GM19463 (cell line): ENCODE measurements at regions not wholly inside any gene's neighbourhood (a gene's known extent, or its start where the extent isn't known, plus 50 kb on each side); places are given as distances from the start of the nearest gene placed in this dataset.
"Not testable (repeated sequence)": the region's sequence is repeated elsewhere in the genome, so short reads cannot be mapped to it uniquely, and the experiment has no call there.

ENCODE experiments used
- ATAC-seq: cut with Tn5 transposase; IDR thresholded peaks from one replicate; pipeline ENCODE4 v1.9.1; 2021; ENCODE audit warnings: mild to moderate bottlenecking, moderate library complexity; ENCODE audit not compliant: unreplicated experiment

DNA sequence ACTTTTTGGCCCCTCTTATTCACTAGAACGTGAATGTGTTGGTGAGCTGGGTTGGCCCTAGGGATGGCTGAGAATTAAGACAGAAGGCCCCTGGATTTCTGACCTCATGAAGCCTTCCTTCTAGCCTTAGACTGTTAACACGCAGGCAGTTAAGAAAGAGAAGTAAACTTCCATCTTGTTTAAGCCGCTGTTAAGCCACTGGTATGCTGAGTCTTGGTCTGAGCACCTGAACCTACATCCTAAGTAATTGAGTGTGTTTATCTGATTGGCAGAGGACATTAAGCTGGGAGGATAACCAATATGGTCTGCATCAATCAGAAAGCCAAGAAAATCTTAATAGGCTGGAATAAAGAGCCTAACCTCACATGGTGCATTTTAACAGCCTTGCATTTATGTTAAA is 535.0 kb upstream of the ARID1B start:
- ATAC-seq: no peak

DNA sequence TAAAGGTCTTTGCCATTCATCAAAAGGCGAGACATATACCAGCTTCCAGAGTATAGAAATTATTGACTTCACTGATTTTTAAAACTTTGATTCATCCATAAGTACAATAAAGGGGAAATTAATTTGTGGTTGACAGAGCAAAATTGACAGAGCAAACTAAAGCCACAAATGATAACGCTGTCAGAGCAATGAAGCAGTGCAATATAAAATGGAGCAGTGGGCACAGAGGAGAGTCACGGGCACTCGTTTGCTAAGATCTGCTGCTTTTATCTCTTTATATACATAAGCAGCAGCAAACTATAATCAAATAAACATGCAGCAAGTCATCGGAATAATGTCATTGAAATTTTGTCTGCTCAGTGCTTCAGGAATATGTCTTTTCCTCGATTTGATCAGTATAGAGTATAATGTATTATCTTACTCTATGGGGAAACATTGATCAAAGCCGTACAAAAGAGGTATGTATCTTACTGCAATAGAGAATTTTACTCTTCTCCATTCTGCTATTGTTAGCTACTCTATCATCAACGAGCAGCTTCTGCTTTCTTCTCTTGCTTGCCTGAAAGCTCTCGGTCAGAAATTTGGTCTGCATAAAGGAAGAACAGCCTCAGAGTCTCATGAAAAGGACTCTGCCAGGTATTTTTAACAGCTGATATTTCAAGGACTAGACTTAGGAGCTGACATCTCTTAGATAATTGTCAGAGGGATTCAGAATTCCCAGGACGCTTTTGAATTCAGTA is 546.0 kb upstream of the ARID1B start:
- ATAC-seq: no peak

DNA sequence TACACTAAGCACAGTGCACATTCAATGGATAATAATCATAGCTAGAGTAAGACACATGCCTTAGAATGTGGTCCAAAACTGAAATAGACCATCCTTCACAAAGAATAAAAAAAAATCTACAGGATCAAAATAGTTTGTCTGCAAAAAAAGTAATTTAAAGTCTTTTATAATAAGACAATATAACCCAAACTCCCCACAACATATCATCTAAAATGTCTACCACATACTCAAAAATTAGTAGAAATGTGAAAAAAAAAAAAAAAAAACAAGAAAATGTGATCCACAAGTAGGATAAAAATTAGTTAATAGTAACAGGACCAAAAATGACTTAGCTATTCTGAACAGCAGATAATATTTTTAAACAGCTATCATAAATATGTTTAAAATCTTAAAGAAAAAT is 557.2 kb upstream of the ARID1B start:
- ATAC-seq: no peak

DNA sequence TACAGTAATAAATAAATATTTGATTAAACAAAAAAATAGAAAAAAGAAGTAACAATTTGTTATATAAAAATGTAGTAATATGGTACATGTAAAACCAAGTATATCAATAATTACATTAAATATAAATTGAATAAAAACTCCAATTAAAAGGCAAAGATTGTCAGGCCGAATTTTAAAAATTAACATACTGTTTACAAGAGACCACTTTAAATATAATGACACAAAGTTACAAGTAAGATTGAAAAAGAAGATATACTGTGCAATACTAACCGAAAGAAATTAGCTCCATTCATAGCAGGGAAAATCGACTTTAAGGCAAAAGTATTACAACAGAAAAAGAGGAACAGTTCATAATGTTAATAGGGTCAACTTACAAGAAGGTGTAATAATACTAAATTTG is 571.5 kb upstream of the ARID1B start:
- no peak for ATAC-seq

DNA sequence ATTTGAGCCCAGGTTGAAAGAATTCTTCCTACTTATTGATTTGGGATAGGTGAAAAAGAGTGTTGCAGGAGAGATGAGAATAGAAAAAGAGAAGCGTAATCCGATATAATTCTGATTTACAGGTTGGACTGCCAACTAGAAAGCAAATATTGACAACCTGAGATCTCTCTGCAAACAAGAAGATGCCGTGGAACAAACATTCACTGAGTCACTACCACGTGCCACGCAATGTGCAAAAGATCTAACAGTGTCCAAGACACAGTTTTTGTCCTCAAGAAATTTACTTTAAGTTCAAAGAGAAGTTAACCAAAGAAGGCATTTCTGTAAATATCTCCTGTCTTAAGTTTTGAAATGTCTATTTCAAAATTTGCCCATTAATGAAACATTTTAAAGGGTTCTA is 578.0 kb upstream of the ARID1B start:
- no peak for ATAC-seq

DNA sequence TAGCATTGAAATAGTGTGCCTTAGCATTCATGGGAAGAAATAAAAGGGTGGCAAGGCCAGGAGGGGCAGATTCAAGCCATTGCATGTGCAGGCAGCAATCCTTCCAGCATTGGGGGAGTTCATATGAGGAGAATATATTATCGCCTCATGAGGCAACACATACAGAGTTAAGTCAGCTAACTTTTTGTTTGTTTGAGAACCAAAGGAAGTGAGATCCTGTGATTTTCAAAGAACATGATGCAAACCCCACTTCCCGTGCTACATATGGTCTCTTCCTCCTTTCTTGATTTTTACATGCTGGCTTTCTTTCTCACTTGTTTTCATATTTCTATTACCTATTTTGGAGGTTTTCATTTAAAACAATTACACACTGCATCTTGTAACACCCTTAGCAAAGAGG is 579.7 kb upstream of the ARID1B start:
- no peak for ATAC-seq

DNA sequence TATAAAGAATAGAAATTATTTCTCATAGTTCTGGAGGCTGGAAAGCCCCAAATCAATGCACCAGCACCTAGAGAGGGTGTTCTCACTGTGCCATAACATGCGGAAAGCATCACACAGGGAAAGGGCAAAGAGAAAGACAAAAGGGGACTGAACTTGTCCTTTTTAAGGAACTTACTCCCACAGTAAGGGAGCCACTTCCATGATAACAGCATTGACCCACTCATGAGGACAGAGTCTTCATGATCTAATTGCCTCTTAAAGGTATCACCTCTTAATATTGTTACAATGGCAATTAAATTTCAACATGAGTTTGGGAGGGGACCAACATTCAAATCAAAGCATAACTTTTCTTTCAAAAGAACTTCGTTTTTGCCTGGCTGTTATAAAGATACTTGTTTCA is 582.2 kb upstream of the ARID1B start:
- ATAC-seq: no peak

DNA sequence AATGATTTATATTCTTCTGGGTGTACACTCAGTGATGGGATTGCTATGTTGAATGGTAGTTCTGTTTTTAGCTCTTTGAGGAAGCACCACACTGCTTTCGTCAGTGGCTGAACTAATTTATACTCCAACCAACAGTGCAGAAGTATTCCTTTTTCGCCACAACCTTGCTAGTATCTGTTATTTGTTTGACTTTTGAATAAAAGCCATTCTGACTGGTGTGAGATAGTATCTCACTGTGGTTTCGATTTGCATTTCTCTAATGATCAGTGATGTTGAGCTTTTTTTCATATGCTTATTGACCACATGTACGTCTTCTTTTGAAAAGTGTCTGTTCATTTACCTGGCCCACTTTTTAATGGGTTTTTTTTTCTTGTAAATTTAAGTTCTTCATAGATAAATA is 583.8 kb upstream of the ARID1B start:
- ATAC-seq: no peak

DNA sequence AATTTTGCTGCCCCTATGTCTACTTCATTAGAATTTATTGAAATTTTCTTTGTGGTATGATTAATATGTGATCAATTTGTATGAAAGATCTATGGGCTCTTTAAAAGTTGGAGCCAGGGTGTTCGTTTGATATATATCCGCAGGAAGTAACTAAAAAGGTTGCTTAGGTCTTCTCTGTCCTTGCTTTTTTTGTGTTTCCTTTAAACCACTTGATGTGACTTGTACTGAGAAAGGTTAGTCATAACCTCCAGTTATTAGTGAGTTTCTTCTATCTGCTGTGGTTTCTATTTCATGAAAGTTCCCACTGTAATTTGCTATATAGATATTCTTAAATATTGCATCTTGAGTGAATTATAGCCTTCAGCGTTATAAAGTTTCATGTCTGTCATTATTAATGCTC is 585.3 kb upstream of the ARID1B start:
- ATAC-seq: no peak

DNA sequence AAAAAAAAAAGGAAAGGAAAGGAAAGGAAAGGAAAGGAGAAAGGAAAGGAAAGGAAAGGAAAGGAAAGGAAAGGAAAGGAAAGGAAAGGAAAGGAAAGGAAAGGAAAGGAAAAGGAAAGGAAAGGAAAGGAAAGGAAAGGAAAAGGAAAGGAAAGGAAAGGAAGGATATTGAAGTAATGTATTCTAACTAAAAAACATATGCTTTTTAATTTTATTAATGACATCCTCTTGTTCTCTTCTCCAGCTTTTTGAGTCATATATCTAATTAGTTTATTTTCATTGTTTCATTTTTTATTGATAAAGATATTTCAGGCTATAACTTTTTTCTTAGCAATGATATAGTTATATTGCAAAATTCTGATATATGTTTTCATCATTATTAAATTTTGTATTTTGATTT is 585.8 kb upstream of the ARID1B start:
- not testable (repeated sequence) for ATAC-seq

DNA sequence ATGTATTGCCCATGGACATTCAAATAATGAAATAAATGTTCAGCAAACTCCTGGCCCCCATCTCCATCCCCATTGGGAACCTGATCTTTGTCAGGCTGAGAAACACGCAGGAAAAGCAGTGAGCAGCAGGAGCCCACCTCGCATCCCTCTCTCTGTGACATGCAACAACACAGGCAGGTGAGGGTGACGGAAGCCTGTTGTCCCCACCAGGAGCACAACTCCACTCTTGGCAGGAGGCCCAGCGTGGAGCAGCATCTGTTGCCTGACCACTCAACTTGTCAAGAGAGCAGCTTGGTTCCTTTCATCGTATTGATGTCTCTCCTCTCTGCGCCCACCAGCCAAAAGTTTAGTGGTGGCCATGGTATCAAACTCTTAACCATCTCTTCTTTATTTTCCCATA is 586.9 kb upstream of the ARID1B start:
- ATAC-seq: no peak

DNA sequence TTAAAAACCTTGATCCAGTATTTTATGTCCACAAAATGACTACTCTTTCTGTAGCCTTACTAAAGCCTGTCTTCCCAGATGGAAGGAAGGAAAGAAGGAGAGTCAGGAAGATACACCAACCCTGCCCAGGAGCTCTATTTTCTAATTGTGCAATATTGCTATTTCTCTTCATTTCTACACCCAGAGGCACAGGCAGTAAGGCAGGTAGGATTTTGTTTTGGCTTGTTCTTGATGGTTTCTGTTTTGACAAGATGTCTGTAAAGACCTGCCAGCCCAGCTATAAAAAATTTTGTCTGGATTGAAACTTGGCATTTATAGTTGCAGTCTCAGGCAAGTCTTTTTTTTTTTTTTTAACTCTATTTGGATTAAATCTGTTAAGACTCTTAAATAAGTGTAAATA is 587.5 kb upstream of the ARID1B start:
- ATAC-seq: no peak

DNA sequence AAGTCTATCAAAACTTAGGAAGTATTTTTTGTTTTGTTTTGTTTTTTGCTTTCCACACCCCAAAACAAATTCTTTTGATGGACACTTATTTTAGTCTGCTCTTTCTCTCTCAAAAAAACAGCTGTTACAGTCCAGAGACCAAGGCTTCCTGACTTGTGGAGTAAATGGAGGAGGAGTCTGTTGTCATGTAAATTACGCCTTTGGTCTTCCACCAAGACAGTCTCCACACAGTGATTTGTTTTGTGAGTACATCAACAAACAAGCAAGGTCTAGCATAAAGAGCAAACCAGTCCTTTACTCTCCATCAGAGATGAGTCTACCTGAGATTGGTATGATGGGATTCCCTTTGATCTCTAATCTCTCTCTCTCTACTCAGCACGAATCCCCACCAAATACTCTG is 588.0 kb upstream of the ARID1B start:
- no peak for ATAC-seq

DNA sequence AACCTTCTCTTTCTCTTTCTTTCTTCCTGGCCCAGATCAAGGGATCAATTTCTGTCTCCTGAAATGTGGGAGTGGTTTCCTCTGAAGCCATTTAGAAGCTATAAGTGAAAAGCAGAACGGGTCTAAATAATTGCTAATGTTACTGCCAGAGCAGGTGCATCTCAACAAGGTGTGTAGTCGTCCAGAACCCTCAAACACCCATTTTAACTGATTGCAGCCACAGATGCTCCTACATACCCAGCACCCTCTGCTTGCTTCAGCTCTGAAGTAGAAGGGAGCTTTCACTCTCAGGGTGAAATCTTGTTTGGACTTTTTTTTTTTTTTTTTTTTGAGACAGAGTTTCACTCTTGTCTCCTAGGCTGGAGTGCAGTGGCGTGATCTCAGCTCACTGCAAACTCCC is 592.1 kb upstream of the ARID1B start:
- no peak for ATAC-seq

DNA sequence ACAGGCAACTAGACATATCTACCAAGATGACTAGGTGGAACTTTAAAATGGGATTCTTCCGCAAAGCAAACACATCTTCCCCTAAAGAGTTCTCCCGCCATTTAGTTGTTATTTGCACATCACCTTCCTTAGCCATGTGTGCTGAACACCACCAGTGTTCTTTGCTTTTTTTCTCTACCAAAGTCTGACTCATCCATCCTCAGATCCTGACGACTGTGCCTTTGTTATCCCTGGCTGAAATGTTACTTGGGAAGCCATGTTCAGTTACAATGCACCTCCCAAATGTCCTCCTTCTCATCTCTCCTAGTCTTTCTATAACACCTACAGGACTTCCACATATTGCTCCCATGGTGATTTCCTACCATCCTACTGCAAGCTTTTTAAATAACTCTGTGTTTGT is 593.5 kb upstream of the ARID1B start:
- no peak for ATAC-seq

DNA sequence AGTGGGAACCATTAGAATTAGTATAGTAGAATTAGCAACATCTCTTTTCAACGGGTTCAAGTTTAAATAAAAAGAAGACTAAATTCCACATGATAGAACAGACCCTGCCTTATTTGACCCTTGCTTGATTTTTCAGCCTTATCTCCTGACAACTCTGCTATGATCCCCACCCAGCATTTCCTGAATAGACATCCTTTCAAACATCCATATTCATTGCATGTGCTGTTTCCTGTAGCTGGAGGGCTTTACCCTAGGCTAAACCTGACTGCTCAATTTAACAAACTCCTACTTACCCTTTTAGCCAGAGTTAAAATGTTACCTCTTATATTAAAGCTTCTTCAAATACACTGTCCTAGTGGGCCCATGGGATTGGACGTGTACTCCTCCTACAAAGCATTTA is 594.8 kb upstream of the ARID1B start:
- no peak for ATAC-seq

DNA sequence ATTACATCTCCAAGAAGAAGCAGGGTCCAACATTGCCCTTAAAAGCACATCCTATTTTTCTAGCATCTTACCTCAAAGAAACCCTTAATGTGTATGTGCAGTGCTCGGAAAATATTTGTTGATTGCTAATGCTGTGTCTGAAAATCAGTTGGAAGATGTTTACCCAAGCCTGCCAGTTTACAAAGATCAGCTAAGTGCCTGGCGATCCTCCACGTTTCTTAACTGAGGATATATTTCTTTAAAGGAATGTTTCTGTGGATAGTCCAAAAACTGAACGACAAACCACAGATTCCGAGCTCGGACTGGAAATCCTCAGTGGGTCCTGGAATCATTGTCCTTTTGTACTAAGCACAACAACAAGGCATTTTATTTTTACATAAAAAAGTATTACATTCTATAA is 595.7 kb upstream of the ARID1B start:
- no peak for ATAC-seq

DNA sequence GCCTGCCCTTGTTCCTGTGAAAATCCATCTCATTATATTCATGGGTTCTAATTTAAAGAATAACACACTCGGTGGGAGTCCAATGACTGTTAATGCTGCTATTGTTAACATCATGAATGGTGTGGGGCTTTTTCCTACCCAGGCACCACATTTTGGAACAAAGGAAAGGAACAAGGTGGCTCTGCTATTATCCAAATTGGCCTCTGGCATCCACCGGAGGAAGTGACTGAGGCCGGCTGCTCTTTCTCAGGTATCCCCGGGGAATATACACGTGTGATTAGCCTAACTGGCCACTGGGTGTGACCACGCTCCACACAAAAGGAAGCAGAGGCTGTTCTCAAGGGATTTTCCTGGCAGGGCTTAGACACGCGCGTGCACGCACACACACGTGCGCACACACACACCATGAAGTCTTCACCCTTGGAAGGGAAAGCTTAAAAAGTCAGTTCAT is 601.2 kb upstream of the ARID1B start:
- ATAC-seq: no peak

DNA sequence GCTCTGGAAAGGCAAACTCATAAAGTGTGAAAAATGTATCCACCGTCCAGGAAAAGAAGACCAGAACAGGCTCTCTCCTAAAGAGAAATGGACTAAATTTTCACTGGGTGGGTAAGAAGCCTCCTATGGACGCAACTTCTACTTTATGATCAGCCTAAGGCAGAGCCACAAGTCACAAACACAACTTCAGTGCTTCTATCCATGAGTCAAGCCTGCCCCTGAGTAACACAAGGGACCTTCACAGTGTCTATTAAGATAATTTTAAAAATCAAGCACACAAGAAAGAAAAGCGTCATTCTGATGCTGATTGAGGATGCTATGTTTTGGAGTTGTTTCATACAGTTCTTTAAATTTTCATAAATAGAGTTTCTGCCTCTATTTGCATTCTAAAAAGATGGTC is 601.7 kb upstream of the ARID1B start:
- ATAC-seq: no peak

DNA sequence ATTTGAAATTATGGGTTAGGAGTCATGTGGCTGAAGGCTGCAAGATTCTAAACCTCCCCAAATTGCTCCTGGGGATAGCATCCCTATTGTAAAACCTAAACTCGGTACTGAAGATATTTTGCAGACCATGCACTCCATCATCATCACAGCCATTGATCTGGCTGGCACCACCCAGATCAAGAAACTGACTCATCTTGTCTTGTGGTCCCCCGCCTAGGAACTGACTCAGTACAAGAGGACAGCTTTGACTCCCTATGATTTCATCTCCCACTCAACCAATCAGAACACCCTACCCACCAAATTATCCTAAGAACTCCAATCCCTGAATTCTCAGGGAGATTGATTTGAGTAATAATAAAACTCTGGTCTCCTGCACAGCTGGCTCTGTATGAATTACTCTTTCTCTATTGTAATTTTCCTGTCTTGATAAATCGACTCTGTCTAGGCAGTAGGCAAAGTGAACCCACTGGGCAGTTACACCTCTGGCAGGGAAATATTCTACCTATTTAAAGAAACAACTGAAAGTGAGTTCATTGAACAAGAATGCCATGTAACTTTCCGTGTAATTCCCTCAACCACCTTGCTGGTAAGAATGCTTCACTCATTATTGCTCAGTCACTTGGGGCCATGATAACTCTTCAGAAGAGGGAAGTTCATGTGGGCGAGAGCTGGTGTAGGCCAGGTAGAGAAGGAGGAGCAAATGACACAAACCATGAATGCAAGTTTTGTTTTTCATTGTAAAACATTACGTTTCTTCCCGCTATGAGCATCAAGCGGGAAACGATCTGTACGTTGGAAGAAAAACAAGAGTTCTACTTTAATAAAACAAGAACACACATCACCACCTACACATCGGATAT is 602.9 kb upstream of the ARID1B start:
- no peak for ATAC-seq

DNA sequence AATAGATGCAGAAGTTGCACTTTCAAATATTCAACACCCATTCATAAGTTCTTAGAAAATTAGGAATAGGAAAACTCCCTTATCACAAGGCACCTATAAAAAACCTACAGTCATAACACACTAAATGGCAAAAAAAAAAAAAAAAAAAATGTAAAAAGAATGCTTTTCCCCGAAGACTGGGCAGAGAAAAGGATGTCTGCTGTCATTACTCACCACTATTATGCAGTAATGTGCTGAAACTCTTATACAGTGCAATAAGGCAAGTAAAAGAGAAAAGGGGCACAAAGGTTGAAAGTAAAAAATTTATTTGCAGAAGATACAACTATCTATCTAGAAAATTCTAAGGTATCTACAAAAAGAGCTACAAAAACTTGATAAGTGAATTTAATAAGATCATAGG is 607.8 kb upstream of the ARID1B start:
- ATAC-seq: no peak

DNA sequence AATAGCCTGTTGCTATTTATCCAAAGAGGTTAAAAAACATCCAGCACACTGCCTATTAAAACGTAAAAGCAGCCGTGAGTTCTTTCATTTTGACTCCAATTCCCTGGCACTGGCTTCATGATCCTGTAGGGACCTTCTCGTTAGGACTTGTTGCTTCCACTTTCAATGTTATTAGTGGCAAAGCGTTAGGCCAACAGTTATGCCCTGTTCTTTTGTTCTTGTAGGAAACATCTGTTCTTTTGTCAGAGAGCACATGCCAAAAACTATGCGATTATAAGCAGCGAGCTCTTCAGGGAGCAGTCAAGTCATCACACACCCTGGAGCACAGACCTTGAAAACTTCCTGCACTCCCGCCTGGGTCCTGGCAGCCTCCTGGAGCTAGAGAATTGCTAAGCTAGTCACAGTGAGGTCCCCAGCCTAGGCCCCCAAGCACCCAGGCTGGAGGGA is 609.5 kb upstream of the ARID1B start:
- ATAC-seq: no peak
